Heart left ventricle (tissue), 16 donors: ENCODE measurements at regions not wholly inside any gene's neighbourhood (a gene's known extent, or its start where the extent isn't known, plus 50 kb on each side); places are given as distances from the start of the nearest gene placed in this dataset.
"Not testable (repeated sequence)": the region's sequence is repeated elsewhere in the genome, so short reads cannot be mapped to it uniquely, and the experiment has no call there.

Source experiments
- ATAC-seq, 4 donors: fragments of 200-7000 bp; cut with Tn5 transposase; one replicate each; pipeline ENCODE4 v1.9.1; 2020 to 2022; ENCODE audit warnings: moderate library complexity in 4 of 4, mild to moderate bottlenecking in 3 of 4, moderate number of reproducible peaks in 1 of 4
- DNase-seq, 5 donors: peaks; one replicate each; pipeline ENCODE4 v3.0.0-alpha.2; 2020
- H3K27ac ChIP-seq, 12 donors: fragments of 200-600 bp; sonication (generic) in 4 of 12; one replicate each; pipeline versions ENCODE4 v1.5.0 to v1.8.0; 2016 to 2022; ENCODE audit warnings: mild to moderate bottlenecking in 2 of 12
- H3K27me3 ChIP-seq, 9 donors: fragments of 200-600 bp; sonication (generic) in 2 of 9; one replicate each; pipeline versions ENCODE4 v1.5.1 to v1.8.0; 2016 to 2022; ENCODE audit warnings: mild to moderate bottlenecking in 3 of 9
- H3K36me3 ChIP-seq, 9 donors: fragments of 200-600 bp; sonication (generic) in 2 of 9; one replicate each; pipeline versions ENCODE4 v1.5.0 to v1.8.0; 2018 to 2022; ENCODE audit warnings: mild to moderate bottlenecking in 2 of 9
- H3K4me1 ChIP-seq, 12 donors: fragments of 200-600 bp; sonication (generic) in 4 of 12; one replicate each; pipeline versions ENCODE4 v1.5.0 to v1.8.0; 2016 to 2022; ENCODE audit warnings: mild to moderate bottlenecking in 3 of 12
- H3K4me3 ChIP-seq, 12 donors: fragments of 200-600 bp; sonication (generic) in 4 of 12; one replicate each; pipeline versions ENCODE4 v1.5.0 to v1.8.0; 2017 to 2022; ENCODE audit warnings: mild to moderate bottlenecking in 9 of 12, moderate library complexity in 4 of 12
- H3K9me3 ChIP-seq, 12 donors: fragments of 200-600 bp; sonication (generic) in 4 of 12; one replicate each; pipeline versions ENCODE4 v1.5.0 to v1.8.0; 2016 to 2022; ENCODE audit warnings: mild to moderate bottlenecking in 1 of 12
- POLR2A ChIP-seq, 2 donors: fragments of 450-650 bp; IDR thresholded peaks; one replicate each; pipeline ENCODE4 v1.6.1; 2017; ENCODE audit warnings: antibody characterized with exemption in 2 of 2, mild to moderate bottlenecking in 2 of 2, moderate library complexity in 2 of 2
- WGBS, 4 donors: extraction: QIAGEN DNeasy Blood & Tissue Kit in 2 of 4; methylation state at CpG; one replicate each; pipeline versions ENCODE4 v1.1.5 to v1.1.7; 2013 to 2018; 5-methylcytosine and 5-hydroxymethylcytosine counted together
- intact Hi-C, 10 donors: fragments of 100-400 bp; cut with DNase I; formaldehyde crosslinking; loops; one replicate each; pipeline versions ENCODE4 v1.11.1 to v1.14.2; 2022
- TF ChIP-seq, protein P1 (sequence below), 12 donors: fragments of 200-600 bp; sonication (generic) in 4 of 12; IDR thresholded peaks; one replicate each; pipeline versions ENCODE4 v1.5.0 to v1.8.0; 2018 to 2022; ENCODE audit warnings: antibody characterized with exemption in 12 of 12, mild to moderate bottlenecking in 5 of 12
- donor health status: ischemic (EF 13 %, LVEDD 7.1; RV severe dilation, severe dysfunction).
- donor health status: healthy with polysubstance abuse.
- donor health status: DM: no; HTN: yes; CAD: no.
- donor health status: DM: no; HTN: no; CAD: no.
- donor health status: ischemic (EF 25% LVEDD 6.9; RV normal size, moderate dysfunction).
- donor health status: ischemic (EF 25% LVEDD 5.7; RV mildly dilated, moderate dysfunction).
- donor health status: healthy.
- donor health status: DM: yes; HTN: yes; CAD: no.
- donor health status: ischemic (EF 35%, LVEDD 5.7; RV mildly dilated, moderate dysfunction).
- donor health status: nonischemic (EF 11% LVEDD 7.7; RV severe dilation, severe dysfunction).
- donor health status: DM: yes; HTN: yes; CAD: no.
- donor health status: PGD.
- donor health status: ischemic (EF 29% LVEDD 5.4; RV normal size, mild dysfunction).
- donor health status: nonischemic (EF 23%, LVEDD 6.1; RV moderate dilation, normal function).

DNA sequence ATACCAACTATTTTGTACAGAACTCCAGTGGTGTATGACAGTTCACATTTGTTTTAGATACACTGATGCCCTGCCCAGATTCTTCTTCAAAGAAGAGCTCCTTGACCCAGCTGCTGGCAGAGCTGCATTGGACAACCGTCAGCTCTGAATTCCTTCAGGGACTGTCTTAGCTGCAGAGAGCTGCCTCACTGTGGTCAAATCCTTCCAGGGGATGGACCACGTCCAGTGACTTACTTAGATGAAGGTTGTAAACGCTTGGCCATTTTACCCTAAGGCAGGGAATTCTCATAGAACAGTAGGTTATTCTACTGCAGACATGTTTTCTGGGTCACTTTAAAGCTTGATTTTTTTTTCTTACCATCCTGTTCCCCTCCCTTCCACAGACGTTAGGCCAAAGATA, 905.0 kb upstream of the ATXN7L3B start:
- no peak for ATAC-seq

DNA sequence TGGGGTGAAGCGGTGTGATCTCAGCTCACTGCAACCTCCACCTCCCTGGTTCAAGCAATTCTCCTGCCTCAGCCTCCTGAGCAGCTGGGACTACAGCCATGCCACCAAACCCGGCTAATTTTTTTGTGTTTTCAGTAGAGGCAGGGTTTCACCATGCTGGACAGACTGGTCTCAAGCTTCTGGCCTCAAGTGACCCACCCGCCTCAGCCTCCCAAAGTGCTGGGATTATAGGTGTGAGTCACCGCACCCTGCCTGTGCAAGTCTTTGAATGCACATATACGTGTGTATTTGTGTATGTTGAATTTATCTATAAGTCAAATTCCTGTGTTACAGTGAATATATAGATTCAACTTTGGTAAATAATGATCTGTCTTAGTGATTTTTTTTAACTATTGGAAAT, 898.2 kb upstream of the ATXN7L3B start:
- DNase-seq, H3K9me3 ChIP-seq, H3K36me3 ChIP-seq, H3K27me3 ChIP-seq, H3K27ac ChIP-seq, H3K4me1 ChIP-seq, H3K4me3 ChIP-seq, intact Hi-C loops, ATAC-seq: not testable (repeated sequence)
- WGBS, 4 donors = 86 to 90% (median 88%) methylated on average over 5 of the region's 5 CpGs

More for the DNA sequence above, 905.0 kb upstream of the ATXN7L3B start:
- Histone ChIP-seq H3K27ac (no peak overlapping the region), H3K36me3 (no peaks in the 10 kb centered on the region), H3K9me3 (no peaks in the 10 kb centered on the region), H3K4me3 (no peak overlapping the region), H3K4me1 (no peaks in the 10 kb centered on the region), H3K27me3 (no peaks in the 10 kb centered on the region)
- 53 to 61% (median 58%) methylated on average over 4 of the region's 4 CpGs for WGBS, 4 donors
- intact Hi-C loops = no loop called here
- TF ChIP-seq POLR2A (IDR thresholded peaks at IDR 0.05) = no peak
- TF ChIP-seq, protein P1, sequence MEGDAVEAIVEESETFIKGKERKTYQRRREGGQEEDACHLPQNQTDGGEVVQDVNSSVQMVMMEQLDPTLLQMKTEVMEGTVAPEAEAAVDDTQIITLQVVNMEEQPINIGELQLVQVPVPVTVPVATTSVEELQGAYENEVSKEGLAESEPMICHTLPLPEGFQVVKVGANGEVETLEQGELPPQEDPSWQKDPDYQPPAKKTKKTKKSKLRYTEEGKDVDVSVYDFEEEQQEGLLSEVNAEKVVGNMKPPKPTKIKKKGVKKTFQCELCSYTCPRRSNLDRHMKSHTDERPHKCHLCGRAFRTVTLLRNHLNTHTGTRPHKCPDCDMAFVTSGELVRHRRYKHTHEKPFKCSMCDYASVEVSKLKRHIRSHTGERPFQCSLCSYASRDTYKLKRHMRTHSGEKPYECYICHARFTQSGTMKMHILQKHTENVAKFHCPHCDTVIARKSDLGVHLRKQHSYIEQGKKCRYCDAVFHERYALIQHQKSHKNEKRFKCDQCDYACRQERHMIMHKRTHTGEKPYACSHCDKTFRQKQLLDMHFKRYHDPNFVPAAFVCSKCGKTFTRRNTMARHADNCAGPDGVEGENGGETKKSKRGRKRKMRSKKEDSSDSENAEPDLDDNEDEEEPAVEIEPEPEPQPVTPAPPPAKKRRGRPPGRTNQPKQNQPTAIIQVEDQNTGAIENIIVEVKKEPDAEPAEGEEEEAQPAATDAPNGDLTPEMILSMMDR (IDR thresholded peaks at IDR 0.05) = no peak
- no peak for DNase-seq

DNA sequence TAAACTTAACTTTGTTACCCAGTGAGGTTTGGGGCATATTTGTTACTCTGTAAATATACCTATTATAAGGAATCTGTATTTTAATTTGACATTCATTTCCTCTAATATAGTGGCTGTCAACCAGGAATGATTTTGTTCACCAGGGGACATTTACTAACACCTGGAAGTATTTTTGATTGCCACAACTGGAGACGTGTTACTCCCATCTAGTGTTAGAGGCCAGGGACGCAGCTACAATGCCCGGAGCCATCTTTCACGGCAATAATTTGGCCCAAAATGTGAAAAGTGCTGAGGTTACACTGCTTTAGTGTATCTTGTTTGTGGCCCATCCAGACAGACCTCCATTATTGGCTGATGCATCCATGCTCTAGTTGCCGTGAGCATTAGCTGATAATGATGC, 881.3 kb upstream of the ATXN7L3B start:
- H3K4me1 ChIP-seq = no peaks in the 10 kb centered on the region
- peaks cover 0 to 21% (median 4%) of the 10 kb centered on the region in 12 donors for H3K9me3 ChIP-seq
- H3K27ac ChIP-seq = no peak overlapping the region
- intact Hi-C loops = no loop called here
- WGBS, 4 donors = 66 to 88% (median 75%) methylated on average over 5 of the region's 5 CpGs
- H3K27me3 ChIP-seq = no peaks in the 10 kb centered on the region
- no peak for TF ChIP-seq POLR2A (IDR thresholded peaks at IDR 0.05)
- TF ChIP-seq, protein P1 (IDR thresholded peaks at IDR 0.05) = no peak
- no peaks in the 10 kb centered on the region for H3K36me3 ChIP-seq
- H3K4me3 ChIP-seq = no peak overlapping the region
- ATAC-seq (no peak), DNase-seq (no peak)

DNA sequence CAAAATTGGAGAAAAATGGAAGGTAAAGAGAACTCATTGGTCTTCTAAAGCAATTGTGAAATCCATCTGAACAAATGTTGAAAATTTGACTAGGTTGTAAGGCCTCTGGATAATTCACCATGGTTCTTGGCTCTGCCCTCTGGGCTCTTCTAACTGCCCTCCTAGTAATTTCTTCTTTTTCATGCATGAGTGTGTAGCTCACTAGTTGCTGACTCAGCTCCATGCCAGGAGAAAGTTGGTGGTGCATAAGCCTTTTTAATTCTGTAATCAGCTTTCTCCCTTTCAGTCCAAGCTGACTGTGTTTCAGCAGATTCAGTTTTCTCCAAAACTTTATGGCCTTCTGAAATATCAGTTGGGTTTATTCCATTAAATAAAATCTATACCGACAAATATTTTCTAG, 877.8 kb upstream of the ATXN7L3B start:
- WGBS, 4 donors = 79 to 85% (median 83%) methylated on average over 1 of the region's 1 CpG

DNA sequence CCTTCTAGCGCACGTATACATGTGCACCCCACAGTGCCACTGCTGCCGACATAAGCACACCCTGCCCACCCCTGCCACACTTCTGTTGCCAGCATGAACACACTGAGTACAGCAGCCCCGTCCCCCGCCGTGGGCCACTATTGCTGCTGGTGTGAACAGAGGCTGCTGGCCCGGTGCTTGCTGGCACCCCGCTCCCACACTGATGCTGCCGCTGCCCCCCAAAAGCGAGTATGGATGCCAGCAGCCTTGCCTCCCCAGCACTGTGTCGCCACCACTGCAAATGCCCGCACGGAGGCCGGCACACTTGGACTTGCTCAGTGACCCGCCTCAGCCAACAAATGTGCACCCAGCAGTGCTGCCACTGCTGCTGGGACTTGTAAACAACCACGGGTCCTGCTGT, 872.4 kb upstream of the ATXN7L3B start:
- no peak overlapping the region for H3K4me3 ChIP-seq
- DNase-seq (no peak), ATAC-seq (peak in 1 of 4 donors; percentile 29)
- no peak overlapping the region for H3K27ac ChIP-seq
- WGBS, 4 donors = 91 to 94% (median 93%) methylated on average over 7 to 16 of the region's 16 CpGs
- intact Hi-C loops = no loop called here
- TF ChIP-seq, protein P1 (IDR thresholded peaks at IDR 0.05) = no peak
- TF ChIP-seq POLR2A (IDR thresholded peaks at IDR 0.05) = no peak
- H3K4me1 ChIP-seq = no peaks in the 10 kb centered on the region
- no peaks in the 10 kb centered on the region for H3K27me3 ChIP-seq
- H3K36me3 ChIP-seq = no peaks in the 10 kb centered on the region
- H3K9me3 ChIP-seq = no peaks in the 10 kb centered on the region

More for the DNA sequence above, 877.8 kb upstream of the ATXN7L3B start:
- no peak overlapping the region for H3K27ac ChIP-seq
- H3K36me3 ChIP-seq = no peaks in the 10 kb centered on the region
- no peak for ATAC-seq
- DNase-seq = no peak
- no peaks in the 10 kb centered on the region for H3K27me3 ChIP-seq
- H3K9me3 ChIP-seq = no peaks in the 10 kb centered on the region
- intact Hi-C loops = no loop called here
- H3K4me1 ChIP-seq = no peaks in the 10 kb centered on the region
- TF ChIP-seq, protein P1 (IDR thresholded peaks at IDR 0.05) = no peak
- TF ChIP-seq POLR2A (IDR thresholded peaks at IDR 0.05) = no peak
- no peak overlapping the region for H3K4me3 ChIP-seq

DNA sequence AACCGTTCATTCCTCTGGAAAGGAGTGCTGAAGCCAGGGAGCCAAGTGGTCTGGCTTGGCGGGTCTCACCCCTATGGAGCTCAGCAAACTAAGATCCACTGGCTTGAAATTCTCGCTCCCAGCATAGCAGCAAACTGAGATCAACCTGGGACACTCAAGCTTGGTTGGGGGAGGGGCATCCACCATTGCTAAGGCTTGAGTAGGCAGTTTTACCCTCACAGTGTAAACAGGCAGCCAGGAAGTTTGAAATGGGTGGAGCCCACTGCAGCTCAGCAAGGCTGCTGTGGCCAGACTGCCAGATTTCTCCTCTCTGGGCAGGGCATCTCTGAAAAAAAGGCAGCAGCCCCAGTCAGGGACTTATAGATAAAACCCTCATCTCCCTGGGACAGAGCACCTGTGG, 866.1 kb upstream of the ATXN7L3B start:
- H3K27me3 ChIP-seq, intact Hi-C loops, ATAC-seq, H3K27ac ChIP-seq, H3K4me1 ChIP-seq, H3K9me3 ChIP-seq, H3K4me3 ChIP-seq, H3K36me3 ChIP-seq, DNase-seq: not testable (repeated sequence)
- 71 to 77% (median 76%) methylated on average over 3 of the region's 3 CpGs for WGBS, 4 donors
